ENCODE measurements at regions not wholly inside any gene's neighbourhood (a gene's known extent, or its start where the extent isn't known, plus 50 kb on each side); places are given as distances from the start of the nearest gene placed in this dataset.

- no peak overlapping the region for H3K4me2 ChIP-seq
- WGBS (ENCODE audit: low lambda C conversion rate), result 2% methylated on average over 5 of the region's 5 CpGs
- TF ChIP-seq NFIC (IDR thresholded peaks at IDR 0.05; ENCODE audit: borderline replicate concordance) (no peak), CTCF (IDR thresholded peaks at IDR 0.05) (no peak), FOXM1 (IDR thresholded peaks at IDR 0.05; ENCODE audit: low read depth) (no peak), RFX5 (IDR thresholded peaks at IDR 0.05; ENCODE audit: low read length) (no peak), RCOR1 (IDR thresholded peaks at IDR 0.05; ENCODE audit: low read length) (no peak), JUND (IDR thresholded peaks at IDR 0.05) (no peak), RXRA (IDR thresholded peaks at IDR 0.05; ENCODE audit: borderline replicate concordance, low read depth) (no peak)
- no peak overlapping the region for H3K27ac ChIP-seq (ENCODE audit: low read depth in 2 of 2, low read length in 1 of 2)
- no peaks in the 10 kb centered on the region for H4K20me1 ChIP-seq (ENCODE audit: insufficient read depth)
- no peaks in the 10 kb centered on the region for H3K9me3 ChIP-seq
- no peaks in the 10 kb centered on the region for H3F3A ChIP-seq (replicated peaks; ENCODE audit: insufficient read depth)
- no peak overlapping the region for H3K4me3 ChIP-seq (ENCODE audit: low read depth in 2 of 2, low read length in 1 of 2)
- no peaks in the 10 kb centered on the region for H3K4me1 ChIP-seq (ENCODE audit: control insufficient read depth in 1 of 2, insufficient read depth in 2 of 2, low read depth in 1 of 2, low read length in 1 of 2)
- no peaks in the 10 kb centered on the region for H3K27me3 ChIP-seq (ENCODE audit: insufficient read depth)
- no peak overlapping the region for H3K9ac ChIP-seq
- no peak overlapping the region for H2AFZ ChIP-seq (ENCODE audit: low read depth)
- ChIA-PET POLR2A (no interaction called here), CTCF (no interaction called here)
- no peaks in the 10 kb centered on the region for H3K9me2 ChIP-seq
- DNase-seq, result no peak
- no peaks in the 10 kb centered on the region for H3K79me2 ChIP-seq (ENCODE audit: insufficient read depth)
- H3K36me3 ChIP-seq (replicated peaks in 1 of 2; ENCODE audit: control insufficient read depth in 1 of 2, insufficient read depth in 2 of 2, low read length in 1 of 2), result no peaks in the 10 kb centered on the region
These were observed 737.0 kb downstream of the RAB28 start for GRCh38 chr4:12747154-12747553.

GRCh38 chr4:12746221-12746620 lies 737.9 kb downstream of the RAB28 start:
- Histone ChIP-seq H3K27ac (ENCODE audit: low read depth in 2 of 2, low read length in 1 of 2) (no peak overlapping the region), H3F3A (replicated peaks; ENCODE audit: insufficient read depth) (no peaks in the 10 kb centered on the region), H3K4me2 (no peak overlapping the region), H3K9ac (no peak overlapping the region), H3K9me2 (no peaks in the 10 kb centered on the region), H2AFZ (ENCODE audit: low read depth) (no peak overlapping the region), H3K79me2 (ENCODE audit: insufficient read depth) (no peaks in the 10 kb centered on the region), H4K20me1 (ENCODE audit: insufficient read depth) (no peaks in the 10 kb centered on the region), H3K4me3 (ENCODE audit: low read depth in 2 of 2, low read length in 1 of 2) (no peak overlapping the region), H3K36me3 (replicated peaks in 1 of 2; ENCODE audit: control insufficient read depth in 1 of 2, insufficient read depth in 2 of 2, low read length in 1 of 2) (no peaks in the 10 kb centered on the region), H3K27me3 (ENCODE audit: insufficient read depth) (no peaks in the 10 kb centered on the region), H3K4me1 (ENCODE audit: control insufficient read depth in 1 of 2, insufficient read depth in 2 of 2, low read depth in 1 of 2, low read length in 1 of 2) (no peaks in the 10 kb centered on the region), H3K9me3 (no peaks in the 10 kb centered on the region)
- TF ChIP-seq ELF1 (IDR thresholded peaks at IDR 0.05), result no peak
- no peak for TF ChIP-seq JUND (IDR thresholded peaks at IDR 0.05)
- no peak for TF ChIP-seq NFIC (IDR thresholded peaks at IDR 0.05; ENCODE audit: borderline replicate concordance)
- no peak for TF ChIP-seq RXRA (IDR thresholded peaks at IDR 0.05; ENCODE audit: borderline replicate concordance, low read depth)
- TF ChIP-seq RAD21 (IDR thresholded peaks at IDR 0.05; ENCODE audit: low read length), result no peak
- TF ChIP-seq RCOR1 (IDR thresholded peaks at IDR 0.05; ENCODE audit: low read length), result no peak
- TF ChIP-seq YY1 (IDR thresholded peaks at IDR 0.05; ENCODE audit: low read depth), result no peak
- TF ChIP-seq RFX5 (IDR thresholded peaks at IDR 0.05; ENCODE audit: low read length), result no peak
- TF ChIP-seq REST (IDR thresholded peaks at IDR 0.05; ENCODE audit: low read depth, low read length), result no peak
- CTCF ChIA-PET, result interaction anchor here (1.0 kb wide), 1 partner anchor 17 kb away, joined by 3 read pairs; no protein-coding TSS in a partner anchor
- POLR2A ChIA-PET, result no interaction called here
- DNase-seq, result no peak
- WGBS (ENCODE audit: low lambda C conversion rate), result 14% methylated on average over 13 of the region's 13 CpGs
